NT2/D1 (cell line): ENCODE measurements at regions not wholly inside any gene's neighbourhood (a gene's known extent, or its start where the extent isn't known, plus 50 kb on each side); places are given as distances from the start of the nearest gene placed in this dataset.

ENCODE experiments used
- DNase-seq: peaks from one replicate; pipeline ENCODE4 v3.0.0-alpha.2; 2011; ENCODE audit warnings: low read depth, low spot score
- H3K27me3 ChIP-seq: 2 replicates; pipeline ENCODE4 v1.6.0; 2011; ENCODE audit warnings: mild to moderate bottlenecking; ENCODE audit not compliant: insufficient read length, insufficient read depth
- H3K36me3 ChIP-seq: 2 replicates; pipeline ENCODE4 v1.6.1; 2011; ENCODE audit warnings: mild to moderate bottlenecking, low read length, mixed read lengths; ENCODE audit not compliant: insufficient read depth, insufficient read length
- H3K4me1 ChIP-seq: 2 replicates; pipeline ENCODE4 v1.5.1; 2011; ENCODE audit not compliant: insufficient read depth, insufficient read length
- H3K4me3 ChIP-seq: 2 replicates; pipeline ENCODE4 v1.5.1; 2011; ENCODE audit warnings: low read depth; ENCODE audit not compliant: insufficient read length
- H3K9ac ChIP-seq: 2 replicates; pipeline ENCODE4 v1.6.0; 2011; ENCODE audit warnings: low read depth; ENCODE audit not compliant: insufficient read length
- H3K9me3 ChIP-seq: 2 replicates; pipeline ENCODE4 v1.5.1; 2011; ENCODE audit warnings: mild to moderate bottlenecking, low read length; ENCODE audit not compliant: insufficient read depth
- SUZ12 ChIP-seq: IDR thresholded peaks from 2 replicates; pipeline ENCODE4 v1.6.1; 2011; ENCODE audit not compliant: insufficient read length, insufficient read depth; ENCODE audit errors: extremely low read depth
- YY1 ChIP-seq: IDR thresholded peaks from 2 replicates; pipeline ENCODE4 v1.6.1; 2011; ENCODE audit not compliant: insufficient read length, insufficient read depth
- ZNF274 ChIP-seq: IDR thresholded peaks from 2 replicates; pipeline ENCODE4 v1.6.1; 2011; ENCODE audit warnings: mild to moderate bottlenecking, low read depth, low read length

GRCh38 chr7:17013204-17013603 is 131.4 kb upstream of the AGR3 start:
- no peak overlapping the region for H3K9ac ChIP-seq
- no peak for DNase-seq
- H3K27me3 ChIP-seq = no peaks in the 10 kb centered on the region
- no peak overlapping the region for H3K4me3 ChIP-seq
- no peaks in the 10 kb centered on the region for H3K4me1 ChIP-seq
- H3K36me3 ChIP-seq = no peaks in the 10 kb centered on the region
- no peaks in the 10 kb centered on the region for H3K9me3 ChIP-seq
- TF ChIP-seq YY1 = no peak
- TF ChIP-seq ZNF274 = no peak
- no peak for TF ChIP-seq SUZ12

- H3K9me3 ChIP-seq = no peaks in the 10 kb centered on the region
- TF ChIP-seq SUZ12 (no peak), ZNF274 (no peak), YY1 (no peak)
- no peaks in the 10 kb centered on the region for H3K36me3 ChIP-seq
- no peak for DNase-seq
- no peaks in the 10 kb centered on the region for H3K27me3 ChIP-seq
- H3K9ac ChIP-seq = no peak overlapping the region
- no peak overlapping the region for H3K4me3 ChIP-seq
- no peaks in the 10 kb centered on the region for H3K4me1 ChIP-seq
Measured at GRCh38 chr7:17014686-17015085, 132.9 kb upstream of the AGR3 start.

- Histone ChIP-seq H3K27me3 (no peaks in the 10 kb centered on the region), H3K36me3 (no peaks in the 10 kb centered on the region), H3K9me3 (no peaks in the 10 kb centered on the region), H3K9ac (no peak overlapping the region), H3K4me1 (no peaks in the 10 kb centered on the region), H3K4me3 (no peak overlapping the region)
- TF ChIP-seq SUZ12 (no peak), YY1 (no peak), ZNF274 (no peak)
- no peak for DNase-seq
Measured at GRCh38 chr7:17015598-17016031, 133.8 kb upstream of the AGR3 start.

GRCh38 chr7:17016402-17017010 is 134.7 kb upstream of the AGR3 start:
- H3K9ac ChIP-seq = no peak overlapping the region
- TF ChIP-seq YY1 (no peak), SUZ12 (no peak), ZNF274 (no peak)
- H3K36me3 ChIP-seq = no peaks in the 10 kb centered on the region
- no peaks in the 10 kb centered on the region for H3K4me1 ChIP-seq
- H3K9me3 ChIP-seq = no peaks in the 10 kb centered on the region
- no peak for DNase-seq
- H3K27me3 ChIP-seq = no peaks in the 10 kb centered on the region
- no peak overlapping the region for H3K4me3 ChIP-seq

- H3K4me3 ChIP-seq = no peak overlapping the region
- TF ChIP-seq SUZ12 (no peak), YY1 (no peak), ZNF274 (no peak)
- no peaks in the 10 kb centered on the region for H3K9me3 ChIP-seq
- no peaks in the 10 kb centered on the region for H3K4me1 ChIP-seq
- H3K36me3 ChIP-seq = no peaks in the 10 kb centered on the region
- no peak for DNase-seq
- no peak overlapping the region for H3K9ac ChIP-seq
- H3K27me3 ChIP-seq = no peaks in the 10 kb centered on the region
Measured at GRCh38 chr7:17019106-17019505, 137.3 kb upstream of the AGR3 start.

GRCh38 chr7:17020250-17020649 is 138.5 kb upstream of the AGR3 start:
- no peaks in the 10 kb centered on the region for H3K36me3 ChIP-seq
- no peak overlapping the region for H3K9ac ChIP-seq
- H3K4me1 ChIP-seq = no peaks in the 10 kb centered on the region
- no peaks in the 10 kb centered on the region for H3K9me3 ChIP-seq
- H3K27me3 ChIP-seq = no peaks in the 10 kb centered on the region
- TF ChIP-seq SUZ12 (no peak), ZNF274 (no peak), YY1 (no peak)
- DNase-seq = no peak
- no peak overlapping the region for H3K4me3 ChIP-seq

GRCh38 chr7:17021205-17021604 is 139.4 kb upstream of the AGR3 start:
- no peaks in the 10 kb centered on the region for H3K27me3 ChIP-seq
- no peaks in the 10 kb centered on the region for H3K36me3 ChIP-seq
- H3K4me1 ChIP-seq = no peaks in the 10 kb centered on the region
- DNase-seq = no peak
- no peaks in the 10 kb centered on the region for H3K9me3 ChIP-seq
- no peak overlapping the region for H3K4me3 ChIP-seq
- H3K9ac ChIP-seq = no peak overlapping the region
- TF ChIP-seq YY1 = no peak
- no peak for TF ChIP-seq ZNF274
- TF ChIP-seq SUZ12 = no peak

- no peak overlapping the region for H3K9ac ChIP-seq
- H3K9me3 ChIP-seq = no peaks in the 10 kb centered on the region
- no peak for DNase-seq
- H3K36me3 ChIP-seq = no peaks in the 10 kb centered on the region
- no peak for TF ChIP-seq ZNF274
- no peak for TF ChIP-seq YY1
- no peak for TF ChIP-seq SUZ12
- H3K4me3 ChIP-seq = no peak overlapping the region
- H3K27me3 ChIP-seq = no peaks in the 10 kb centered on the region
- no peaks in the 10 kb centered on the region for H3K4me1 ChIP-seq
Measured at GRCh38 chr7:17022920-17023319, 141.1 kb upstream of the AGR3 start.
